WTC11 (cell line): ENCODE measurements at regions not wholly inside any gene's neighbourhood (a gene's known extent, or its start where the extent isn't known, plus 50 kb on each side); places are given as distances from the start of the nearest gene placed in this dataset.

Source experiments
- CREB1 ChIP-seq: sonication (generic); formaldehyde crosslinking; IDR thresholded peaks from 2 replicates; pipeline ENCODE4 v1.8.0; 2023; ENCODE audit warnings: mild to moderate bottlenecking, missing genetic modification reagents
- CTCF ChIP-seq: fragments of 200-600 bp; IDR thresholded peaks from 2 replicates; pipeline ENCODE4 v1.8.0; 2022; ENCODE audit warnings: antibody characterized with exemption
- E2F1 ChIP-seq: sonication (generic); formaldehyde crosslinking; IDR thresholded peaks from 2 replicates; pipeline ENCODE4 v1.8.0; 2022; ENCODE audit warnings: mild to moderate bottlenecking, missing genetic modification reagents
- NR1H2 ChIP-seq: sonication (generic); formaldehyde crosslinking; IDR thresholded peaks from 2 replicates; pipeline ENCODE4 v1.9.0; 2021; ENCODE audit warnings: mild to moderate bottlenecking, moderate library complexity, missing genetic modification reagents
- SOX15 ChIP-seq: fragments of 250-450 bp; sonication (Bioruptor Pico); IDR thresholded peaks from 2 replicates; pipeline ENCODE4 v1.9.0; 2021; ENCODE audit warnings: mild to moderate bottlenecking
- TF ChIP-seq, protein P1 (sequence below): sonication (generic); formaldehyde crosslinking; IDR thresholded peaks from 2 replicates; pipeline ENCODE4 v1.8.0; 2022; ENCODE audit warnings: mild to moderate bottlenecking, missing genetic modification reagents
- TF ChIP-seq, protein P2 (sequence below): sonication (generic); formaldehyde crosslinking; IDR thresholded peaks from 2 replicates; pipeline ENCODE4 v1.8.1; 2022; ENCODE audit warnings: low read depth, missing genetic modification reagents, borderline replicate concordance

DNA sequence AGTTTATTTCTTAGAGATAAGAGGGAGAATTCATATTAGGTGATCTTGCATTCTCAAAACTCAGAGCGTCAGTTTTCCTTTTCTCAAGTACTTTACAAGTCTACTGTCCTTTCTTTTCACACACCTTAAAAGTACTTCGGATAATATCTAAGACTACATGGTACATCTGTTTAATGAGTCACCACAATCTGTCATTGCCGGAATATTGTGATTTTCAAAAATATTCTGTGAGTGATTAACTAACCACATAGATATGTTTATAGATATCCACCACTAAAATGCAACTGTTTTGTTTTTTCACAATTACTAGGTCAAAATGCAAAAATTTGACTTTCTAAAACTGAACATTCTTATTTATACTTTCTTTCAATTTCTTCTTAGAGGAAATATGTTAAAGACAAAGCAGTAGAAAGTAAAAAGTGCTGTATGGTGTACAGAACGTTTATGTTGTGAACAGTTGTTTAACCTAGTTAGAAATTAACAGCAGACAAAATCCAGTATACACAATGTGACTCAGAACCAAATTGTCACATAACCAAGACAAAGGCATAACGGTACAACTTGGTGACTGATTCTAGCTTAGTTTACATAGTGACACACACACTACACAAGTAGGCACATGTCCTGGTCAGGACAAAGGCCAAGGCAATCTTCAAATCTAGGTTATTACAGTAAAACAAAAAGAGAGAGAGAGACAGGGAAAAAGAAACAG, 482.9 kb downstream of the NAF1 start:
- no peak for TF ChIP-seq CREB1 (CRISPR knock-in tag)
- no peak for TF ChIP-seq CTCF
- no peak for TF ChIP-seq E2F1 (CRISPR knock-in tag)
- TF ChIP-seq SOX15, result no peak
- TF ChIP-seq, protein P1, sequence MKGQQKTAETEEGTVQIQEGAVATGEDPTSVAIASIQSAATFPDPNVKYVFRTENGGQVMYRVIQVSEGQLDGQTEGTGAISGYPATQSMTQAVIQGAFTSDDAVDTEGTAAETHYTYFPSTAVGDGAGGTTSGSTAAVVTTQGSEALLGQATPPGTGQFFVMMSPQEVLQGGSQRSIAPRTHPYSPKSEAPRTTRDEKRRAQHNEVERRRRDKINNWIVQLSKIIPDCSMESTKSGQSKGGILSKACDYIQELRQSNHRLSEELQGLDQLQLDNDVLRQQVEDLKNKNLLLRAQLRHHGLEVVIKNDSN (CRISPR knock-in tag), result no peak
- TF ChIP-seq, protein P2, sequence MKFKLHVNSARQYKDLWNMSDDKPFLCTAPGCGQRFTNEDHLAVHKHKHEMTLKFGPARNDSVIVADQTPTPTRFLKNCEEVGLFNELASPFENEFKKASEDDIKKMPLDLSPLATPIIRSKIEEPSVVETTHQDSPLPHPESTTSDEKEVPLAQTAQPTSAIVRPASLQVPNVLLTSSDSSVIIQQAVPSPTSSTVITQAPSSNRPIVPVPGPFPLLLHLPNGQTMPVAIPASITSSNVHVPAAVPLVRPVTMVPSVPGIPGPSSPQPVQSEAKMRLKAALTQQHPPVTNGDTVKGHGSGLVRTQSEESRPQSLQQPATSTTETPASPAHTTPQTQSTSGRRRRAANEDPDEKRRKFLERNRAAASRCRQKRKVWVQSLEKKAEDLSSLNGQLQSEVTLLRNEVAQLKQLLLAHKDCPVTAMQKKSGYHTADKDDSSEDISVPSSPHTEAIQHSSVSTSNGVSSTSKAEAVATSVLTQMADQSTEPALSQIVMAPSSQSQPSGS (CRISPR knock-in tag), result no peak
- TF ChIP-seq NR1H2 (CRISPR knock-in tag), result no peak
